Endothelial cell of umbilical vein (primary cell): ENCODE measurements at regions not wholly inside any gene's neighbourhood (a gene's known extent, or its start where the extent isn't known, plus 50 kb on each side); places are given as distances from the start of the nearest gene placed in this dataset.

ENCODE experiments used
- BruUV-seq: library from RNA; stranded (reverse); fragments of 400-500 nt; replicated peaks from 2 replicates; lab custom pipeline; 2021; lab: Mats Ljungman, UMichigan
- CTCF ChIA-PET: fragments of 300-600, 350-600 bp; sonication (Branson Sonifier 250); formaldehyde crosslinking; loops from one replicate; lab custom pipeline; 2021; ENCODE audit warnings: antibody characterized with exemption, inconsistent platforms; lab: Charles Lee
- POLR2A ChIA-PET: fragments of 300-600, 350-600 bp; sonication (Branson Sonifier 250); formaldehyde crosslinking; loops from one replicate; lab custom pipeline; 2021; ENCODE audit warnings: antibody characterized with exemption, inconsistent platforms; lab: Charles Lee
- DNase-seq: peaks from one replicate; pipeline ENCODE4 v3.0.0-alpha.2; 2011; ENCODE audit warnings: low read depth, low spot score
- FAIRE-seq: peaks from 2 replicates; lab custom pipeline; 2011; peaks lifted over from hg19 to GRCh38; lab: Jason Lieb, UNC
- H2AFZ ChIP-seq: 2 replicates; pipeline ENCODE4 v1.6.0; 2012; ENCODE audit warnings: low read depth, low read length, control low read depth, inconsistent platforms
- H3K27ac ChIP-seq: 2 replicates; pipeline ENCODE4 v1.5.1; 2011; ENCODE audit warnings: low read depth, mild to moderate bottlenecking, control low read depth, low read length, moderate library complexity; ENCODE audit not compliant: insufficient read depth
- H3K27me3 ChIP-seq, 2 experiments: 2 replicates each; pipeline versions ENCODE4 v1.6.0 to v1.6.1; 2011; ENCODE audit warnings: low read length in 2 of 2, mixed read lengths in 1 of 2; ENCODE audit not compliant: control insufficient read depth in 2 of 2, insufficient read depth in 2 of 2
- H3K36me3 ChIP-seq, 2 experiments: 2 replicates in 1 of 2; 3 replicates in 1 of 2; pipeline ENCODE4 v1.5.1; 2011; ENCODE audit warnings: low read length in 2 of 2, mild to moderate bottlenecking in 1 of 2, moderate library complexity in 1 of 2; ENCODE audit not compliant: control insufficient read depth in 2 of 2, insufficient read depth in 2 of 2; ENCODE audit errors: extremely low read depth in 1 of 2
- H3K4me1 ChIP-seq: 3 replicates; pipeline ENCODE4 v1.5.1; 2011; ENCODE audit warnings: mild to moderate bottlenecking, low read length; ENCODE audit not compliant: control insufficient read depth, insufficient read depth; ENCODE audit errors: extremely low read depth
- H3K4me2 ChIP-seq: 2 replicates; pipeline ENCODE4 v1.6.1; 2011; ENCODE audit warnings: low read length, control low read depth, mixed read lengths; ENCODE audit not compliant: insufficient read depth
- H3K4me3 ChIP-seq, 3 experiments: fragments of 200-600 bp in 1 of 3; sonication (generic), shearing (Covaris generic) in 1 of 3; replicated peaks in 1 of 3; 2 replicates each; pipeline ENCODE4 v1.5.1; 2011 to 2016; ENCODE audit warnings: control low read depth in 3 of 3, low read length in 3 of 3, mild to moderate bottlenecking in 2 of 3, inconsistent platforms in 1 of 3, low read depth in 1 of 3, moderate library complexity in 1 of 3; ENCODE audit not compliant: insufficient read depth in 1 of 3
- H3K79me2 ChIP-seq: 2 replicates; pipeline ENCODE4 v1.6.0; 2012; ENCODE audit warnings: low read length, inconsistent platforms; ENCODE audit not compliant: control insufficient read depth, insufficient read depth
- H3K9ac ChIP-seq: replicated peaks from 2 replicates; pipeline ENCODE3; 2011; ENCODE audit warnings: low read length, control low read depth; ENCODE audit not compliant: insufficient read depth; ENCODE audit errors: extremely low read depth
- H3K9me1 ChIP-seq: replicated peaks from 3 replicates; pipeline ENCODE4 v1.6.0; 2011; ENCODE audit warnings: mild to moderate bottlenecking, low read length; ENCODE audit not compliant: control insufficient read depth, insufficient read depth; ENCODE audit errors: extremely low read depth
- H3K9me3 ChIP-seq: replicated peaks from 2 replicates; pipeline ENCODE4 v1.5.1; 2012; ENCODE audit warnings: low read length, inconsistent platforms; ENCODE audit not compliant: control insufficient read depth, insufficient read depth
- H4K20me1 ChIP-seq: replicated peaks from 2 replicates; pipeline ENCODE3; 2011; ENCODE audit warnings: mild to moderate bottlenecking, low read length; ENCODE audit not compliant: control insufficient read depth, insufficient read depth; ENCODE audit errors: extremely low read depth
- EZH2 ChIP-seq: IDR thresholded peaks from 2 replicates; pipeline ENCODE4 v1.6.1; 2012; ENCODE audit warnings: borderline replicate concordance, low read depth, mild to moderate bottlenecking, moderate library complexity, low read length, inconsistent platforms; ENCODE audit not compliant: severe bottlenecking
- FOS ChIP-seq: IDR thresholded peaks from 2 replicates; pipeline ENCODE4 v1.6.1; 2011; ENCODE audit warnings: mild to moderate bottlenecking, low read length, moderate library complexity, borderline replicate concordance; ENCODE audit not compliant: insufficient read depth
- GATA2 ChIP-seq: IDR thresholded peaks from 2 replicates; pipeline ENCODE4 v1.7.0; 2011; ENCODE audit warnings: low read depth, mild to moderate bottlenecking, moderate library complexity, mixed read lengths, low read length; ENCODE audit not compliant: insufficient read length, insufficient read depth
- JUN ChIP-seq: IDR thresholded peaks from 2 replicates; pipeline ENCODE4 v1.6.1; 2011; ENCODE audit warnings: borderline replicate concordance, low read depth; ENCODE audit not compliant: insufficient read length, insufficient read depth
- MYC ChIP-seq: IDR thresholded peaks from one replicate; pipeline ENCODE4 v1.6.1; 2011; ENCODE audit warnings: mild to moderate bottlenecking, low read depth, low read length
- POLR2A ChIP-seq: IDR thresholded peaks from 2 replicates; pipeline ENCODE4 v1.6.1; 2012; ENCODE audit warnings: low read depth, mild to moderate bottlenecking, control low read depth, low read length
- POLR2AphosphoS5 ChIP-seq: IDR thresholded peaks from 2 replicates; pipeline ENCODE4 v1.6.1; 2012; ENCODE audit warnings: low read depth, mild to moderate bottlenecking, control low read depth, low read length, moderate library complexity; ENCODE audit not compliant: insufficient read depth
- dilution Hi-C: fragments of 300-500 bp; cut with MboI; formaldehyde crosslinking; loops from one replicate; pipeline ENCODE4 v1.15.0; 2019; ENCODE audit warnings: low sequenced_read_pairs; ENCODE audit not compliant: extremely low pct_ligation_motif_present
- intact Hi-C: fragments of 100-400 bp; cut with micrococcal nuclease; formaldehyde crosslinking; loops from one replicate; pipeline ENCODE4 v1.10.0; 2022
- TF ChIP-seq, protein P1 (sequence below): IDR thresholded peaks from 2 replicates; pipeline ENCODE4 v1.6.1; 2011; ENCODE audit not compliant: insufficient read depth, insufficient read length
- TF ChIP-seq, protein P2 (sequence below), 2 donors: IDR thresholded peaks; 1 replicate in 1 of 2; 2 replicates in 1 of 2; pipeline ENCODE4 v1.5.1; 2011; ENCODE audit warnings: low read length in 2 of 2, mild to moderate bottlenecking in 2 of 2, moderate library complexity in 2 of 2, control low read depth in 1 of 2, inconsistent platforms in 1 of 2, low read depth in 1 of 2; ENCODE audit not compliant: insufficient read depth in 1 of 2; ENCODE audit errors: extremely low read depth in 1 of 2

DNA sequence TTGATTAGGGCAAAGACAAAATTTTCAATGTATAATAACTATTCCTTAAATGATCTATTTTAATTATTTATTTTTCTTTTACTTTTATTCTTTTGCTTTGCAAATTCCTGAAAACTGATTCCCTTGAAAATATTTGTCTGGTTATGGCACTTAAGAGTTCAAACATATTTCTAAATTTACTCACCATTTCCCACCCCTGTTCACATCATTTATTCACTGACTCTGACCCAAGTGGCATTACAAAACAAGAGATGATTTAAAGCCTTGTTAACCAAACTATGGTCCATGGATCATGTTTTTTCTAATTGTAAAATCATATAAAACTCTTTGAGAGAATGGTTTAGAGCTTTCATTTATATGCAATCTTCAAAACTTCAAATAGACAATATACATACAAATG is 1256.1 kb upstream of the LRRN3 start:
- no peak for DNase-seq

More for the DNA sequence above, 1256.1 kb upstream of the LRRN3 start:
- intact Hi-C loops (no loop called here), dilution Hi-C loops (no loop called here)
- H3K4me3 ChIP-seq: no peak overlapping the region
- H3K9me3 ChIP-seq: no peaks in the 10 kb centered on the region
- no peak overlapping the region for H3K9ac ChIP-seq
- H3K79me2 ChIP-seq: no peaks in the 10 kb centered on the region
- no TSS peak for BruUV-seq
- no peaks in the 10 kb centered on the region for H3K27me3 ChIP-seq
- H2AFZ ChIP-seq: no peak overlapping the region
- H3K4me2 ChIP-seq: no peak overlapping the region
- no peak overlapping the region for H3K27ac ChIP-seq
- no peaks in the 10 kb centered on the region for H3K4me1 ChIP-seq
- no peaks in the 10 kb centered on the region for H3K9me1 ChIP-seq
- FAIRE-seq: no peak
- CTCF ChIA-PET: no interaction called here
- no peaks in the 10 kb centered on the region for H4K20me1 ChIP-seq
- no peaks in the 10 kb centered on the region for H3K36me3 ChIP-seq
- TF ChIP-seq FOS (no peak), MYC (no peak), JUN (no peak), EZH2 (no peak), POLR2A (no peak), POLR2AphosphoS5 (no peak), GATA2 (no peak)
- TF ChIP-seq, protein P1, sequence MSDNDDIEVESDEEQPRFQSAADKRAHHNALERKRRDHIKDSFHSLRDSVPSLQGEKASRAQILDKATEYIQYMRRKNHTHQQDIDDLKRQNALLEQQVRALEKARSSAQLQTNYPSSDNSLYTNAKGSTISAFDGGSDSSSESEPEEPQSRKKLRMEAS: no peak
- TF ChIP-seq, protein P2, sequence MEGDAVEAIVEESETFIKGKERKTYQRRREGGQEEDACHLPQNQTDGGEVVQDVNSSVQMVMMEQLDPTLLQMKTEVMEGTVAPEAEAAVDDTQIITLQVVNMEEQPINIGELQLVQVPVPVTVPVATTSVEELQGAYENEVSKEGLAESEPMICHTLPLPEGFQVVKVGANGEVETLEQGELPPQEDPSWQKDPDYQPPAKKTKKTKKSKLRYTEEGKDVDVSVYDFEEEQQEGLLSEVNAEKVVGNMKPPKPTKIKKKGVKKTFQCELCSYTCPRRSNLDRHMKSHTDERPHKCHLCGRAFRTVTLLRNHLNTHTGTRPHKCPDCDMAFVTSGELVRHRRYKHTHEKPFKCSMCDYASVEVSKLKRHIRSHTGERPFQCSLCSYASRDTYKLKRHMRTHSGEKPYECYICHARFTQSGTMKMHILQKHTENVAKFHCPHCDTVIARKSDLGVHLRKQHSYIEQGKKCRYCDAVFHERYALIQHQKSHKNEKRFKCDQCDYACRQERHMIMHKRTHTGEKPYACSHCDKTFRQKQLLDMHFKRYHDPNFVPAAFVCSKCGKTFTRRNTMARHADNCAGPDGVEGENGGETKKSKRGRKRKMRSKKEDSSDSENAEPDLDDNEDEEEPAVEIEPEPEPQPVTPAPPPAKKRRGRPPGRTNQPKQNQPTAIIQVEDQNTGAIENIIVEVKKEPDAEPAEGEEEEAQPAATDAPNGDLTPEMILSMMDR (IDR thresholded peaks at IDR 0.05; ENCODE audit: extremely low read depth in 1 of 2, insufficient read depth in 1 of 2, low read depth in 1 of 2, low read length in 2 of 2): no peak
- POLR2A ChIA-PET: no interaction called here
